Spleen (tissue), 7 donors: ENCODE measurements at regions not wholly inside any gene's neighbourhood (a gene's known extent, or its start where the extent isn't known, plus 50 kb on each side); places are given as distances from the start of the nearest gene placed in this dataset.

Experiments
- POLR2A ChIP-seq, 3 donors: fragments of 450-650 bp; IDR thresholded peaks; one replicate each; pipeline ENCODE4 v1.5.1; 2017; ENCODE audit warnings: antibody characterized with exemption in 3 of 3, mild to moderate bottlenecking in 1 of 3
- POLR2AphosphoS5 ChIP-seq, 3 donors: sonication (generic); formaldehyde crosslinking; IDR thresholded peaks; one replicate each; pipeline ENCODE4 v1.5.1; 2017; ENCODE audit warnings: antibody characterized with exemption in 3 of 3
- TF ChIP-seq, protein P1 (sequence below), 11 experiments: fragments of 200-600 bp in 7 of 11; fragments of 450-650 bp in 4 of 11; sonication (generic) in 4 of 11; IDR thresholded peaks in 8 of 11; conservative IDR thresholded peaks in 3 of 11; 1 replicate in 7 of 11; 2 replicates in 4 of 11; pipeline versions ENCODE4 v1.4.0 to v1.8.0; 2016 to 2021; ENCODE audit warnings: antibody characterized with exemption in 11 of 11, inconsistent platforms in 4 of 11, mild to moderate bottlenecking in 1 of 11
- donor health status: DM: no; HTN: no; CAD: no; lungs with moderate emphysema.
- donor health status: DM: no; HTN: no; CAD: no.
- donor health status: DM: no; HTN: no; CAD: no.

DNA sequence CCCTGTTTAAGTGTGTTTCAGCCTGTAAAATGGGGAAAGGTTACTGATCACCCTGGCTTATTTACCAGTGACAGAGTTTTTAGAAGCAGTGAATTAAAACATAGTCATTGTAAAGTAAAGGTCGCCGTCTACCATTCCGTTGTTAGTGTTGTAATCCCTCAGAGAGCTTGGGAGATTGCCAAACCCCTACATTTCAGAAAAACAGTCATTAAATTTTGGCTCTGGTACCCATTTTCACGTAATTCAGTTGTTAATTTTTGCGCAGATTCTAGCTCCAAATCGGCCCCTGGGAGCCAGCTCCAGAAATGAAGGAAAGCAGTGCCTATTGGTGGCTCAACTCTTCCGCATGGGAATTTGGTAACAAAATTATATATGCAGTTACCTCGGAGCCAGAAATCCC, 127.7 kb upstream of the AJAP1 start:
- no peak for TF ChIP-seq POLR2A (IDR thresholded peaks at IDR 0.05)
- TF ChIP-seq, protein P1, sequence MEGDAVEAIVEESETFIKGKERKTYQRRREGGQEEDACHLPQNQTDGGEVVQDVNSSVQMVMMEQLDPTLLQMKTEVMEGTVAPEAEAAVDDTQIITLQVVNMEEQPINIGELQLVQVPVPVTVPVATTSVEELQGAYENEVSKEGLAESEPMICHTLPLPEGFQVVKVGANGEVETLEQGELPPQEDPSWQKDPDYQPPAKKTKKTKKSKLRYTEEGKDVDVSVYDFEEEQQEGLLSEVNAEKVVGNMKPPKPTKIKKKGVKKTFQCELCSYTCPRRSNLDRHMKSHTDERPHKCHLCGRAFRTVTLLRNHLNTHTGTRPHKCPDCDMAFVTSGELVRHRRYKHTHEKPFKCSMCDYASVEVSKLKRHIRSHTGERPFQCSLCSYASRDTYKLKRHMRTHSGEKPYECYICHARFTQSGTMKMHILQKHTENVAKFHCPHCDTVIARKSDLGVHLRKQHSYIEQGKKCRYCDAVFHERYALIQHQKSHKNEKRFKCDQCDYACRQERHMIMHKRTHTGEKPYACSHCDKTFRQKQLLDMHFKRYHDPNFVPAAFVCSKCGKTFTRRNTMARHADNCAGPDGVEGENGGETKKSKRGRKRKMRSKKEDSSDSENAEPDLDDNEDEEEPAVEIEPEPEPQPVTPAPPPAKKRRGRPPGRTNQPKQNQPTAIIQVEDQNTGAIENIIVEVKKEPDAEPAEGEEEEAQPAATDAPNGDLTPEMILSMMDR (IDR thresholded peaks at IDR 0.05 in 8 of 11, conservative IDR thresholded peaks at IDR 0.05 in 3 of 11): no peak
- TF ChIP-seq POLR2AphosphoS5 (IDR thresholded peaks at IDR 0.05): no peak
